Hepatic stellate cell (primary cell): ENCODE measurements at regions not wholly inside any gene's neighbourhood (a gene's known extent, or its start where the extent isn't known, plus 50 kb on each side); places are given as distances from the start of the nearest gene placed in this dataset.
"Not testable (repeated sequence)": the region's sequence is repeated elsewhere in the genome, so short reads cannot be mapped to it uniquely, and the experiment has no call there.

Source experiments
- DNase-seq: peaks from one replicate; pipeline ENCODE4 v3.0.0; 2011; ENCODE audit warnings: low spot score

GRCh38 chr1:232415481-232415880 is 214.5 kb downstream of the SIPA1L2 start:
- DNase-seq = not testable (repeated sequence)

GRCh38 chr1:232414100-232414499 is 215.8 kb downstream of the SIPA1L2 start:
- no peak for DNase-seq

GRCh38 chr1:232413674-232414073 is 216.3 kb downstream of the SIPA1L2 start:
- no peak for DNase-seq

- no peak for DNase-seq
Observed at GRCh38 chr1:232409584-232409983, 220.3 kb downstream of the SIPA1L2 start.

GRCh38 chr1:232407120-232407519 is 222.8 kb downstream of the SIPA1L2 start:
- no peak for DNase-seq

- DNase-seq = no peak
Observed at GRCh38 chr1:232405781-232406180, 224.2 kb downstream of the SIPA1L2 start.

- DNase-seq = no peak
Observed at GRCh38 chr1:232404981-232405731, 224.8 kb downstream of the SIPA1L2 start.

GRCh38 chr1:232404227-232404626 is 225.7 kb downstream of the SIPA1L2 start:
- no peak for DNase-seq

GRCh38 chr1:232403017-232403714 is 226.8 kb downstream of the SIPA1L2 start:
- DNase-seq = no peak

GRCh38 chr1:232398823-232399222 is 231.1 kb downstream of the SIPA1L2 start:
- DNase-seq = no peak

- DNase-seq = no peak
Observed at GRCh38 chr1:232393444-232394146, 236.3 kb downstream of the SIPA1L2 start.

GRCh38 chr1:232393010-232393409 is 236.9 kb downstream of the SIPA1L2 start:
- DNase-seq = peak; percentile 11

GRCh38 chr1:232390590-232390989 is 239.3 kb downstream of the SIPA1L2 start:
- no peak for DNase-seq

GRCh38 chr1:232389744-232390143 is 240.2 kb downstream of the SIPA1L2 start:
- no peak for DNase-seq

- DNase-seq = no peak
Observed at GRCh38 chr1:232388363-232388762, 241.6 kb downstream of the SIPA1L2 start.

GRCh38 chr1:232386721-232387510 is 243.0 kb downstream of the SIPA1L2 start:
- DNase-seq = no peak

GRCh38 chr1:232386294-232386693 is 243.6 kb downstream of the SIPA1L2 start:
- DNase-seq = no peak

GRCh38 chr1:232385221-232385620 is 244.7 kb downstream of the SIPA1L2 start:
- peak; percentile 27 for DNase-seq

GRCh38 chr1:232384171-232384883 is 245.6 kb downstream of the SIPA1L2 start:
- DNase-seq = no peak

- no peak for DNase-seq
Observed at GRCh38 chr1:232383455-232384123, 246.3 kb downstream of the SIPA1L2 start.

- no peak for DNase-seq
Observed at GRCh38 chr1:232382671-232383070, 247.3 kb downstream of the SIPA1L2 start.
